HG03469 (cell line): ENCODE measurements at regions not wholly inside any gene's neighbourhood (a gene's known extent, or its start where the extent isn't known, plus 50 kb on each side); places are given as distances from the start of the nearest gene placed in this dataset.
"Not testable (repeated sequence)": the region's sequence is repeated elsewhere in the genome, so short reads cannot be mapped to it uniquely, and the experiment has no call there.

Experiments
- ATAC-seq: cut with Tn5 transposase; IDR thresholded peaks from one replicate; pipeline ENCODE4 v1.9.1; 2021; ENCODE audit warnings: mild to moderate bottlenecking, moderate library complexity, moderate number of reproducible peaks; ENCODE audit not compliant: unreplicated experiment

DNA sequence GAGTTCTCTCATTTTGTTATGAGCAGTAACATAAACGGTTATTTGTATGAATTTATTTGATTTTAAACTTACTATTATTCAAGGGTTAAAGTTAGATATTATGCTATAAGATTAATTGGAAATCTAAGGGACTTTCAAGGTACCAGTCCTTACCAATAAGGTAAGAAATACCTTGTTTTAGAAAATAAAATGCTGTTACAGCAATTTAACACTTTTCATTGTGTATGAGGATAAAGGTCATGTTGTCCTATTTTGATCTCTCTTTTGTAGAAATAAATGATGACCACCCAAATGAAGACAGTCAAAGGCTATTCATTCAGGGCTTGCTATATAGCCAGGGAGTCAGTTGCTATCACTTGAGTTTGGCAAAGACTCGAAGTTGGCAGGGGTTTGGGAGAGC, 1185.9 kb upstream of the GOT2 start:
- no peak for ATAC-seq

DNA sequence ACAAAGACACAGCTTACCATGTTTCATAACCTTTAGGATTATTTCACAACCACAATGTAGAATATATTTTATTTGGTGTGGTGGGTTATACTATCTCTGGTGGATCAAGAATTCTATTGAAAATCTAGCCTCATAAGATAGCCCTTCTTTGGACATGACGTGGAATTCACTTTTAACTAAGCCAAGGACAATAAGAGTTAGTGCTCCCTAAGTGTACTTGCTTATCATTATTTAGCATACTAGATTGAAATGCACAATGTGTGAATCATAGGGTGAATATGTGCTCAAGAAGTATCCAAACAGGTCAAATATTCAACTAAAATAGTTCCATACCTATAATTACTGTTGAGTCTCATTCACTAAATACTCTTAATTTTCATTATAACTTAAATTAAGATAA, 1179.5 kb upstream of the GOT2 start:
- ATAC-seq = no peak

DNA sequence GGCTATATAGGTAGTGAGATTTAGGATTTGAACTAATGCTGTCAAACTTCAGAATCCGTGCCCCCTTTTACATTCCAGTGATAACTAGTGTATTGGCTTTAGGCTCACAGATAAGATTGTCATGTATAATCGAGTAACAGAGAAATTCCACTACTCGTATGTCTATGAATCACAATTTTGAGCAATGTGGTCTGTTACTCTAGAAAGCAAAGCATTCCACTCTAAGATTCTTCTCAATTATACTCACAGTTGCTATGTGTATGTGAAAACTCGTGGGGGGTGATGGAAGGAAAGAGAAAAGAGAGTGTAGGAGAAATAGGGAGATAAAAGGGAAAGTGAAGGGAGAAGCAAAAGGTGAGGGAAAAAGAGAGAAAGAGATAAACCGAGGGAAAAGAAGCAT, 1175.1 kb upstream of the GOT2 start:
- no peak for ATAC-seq

DNA sequence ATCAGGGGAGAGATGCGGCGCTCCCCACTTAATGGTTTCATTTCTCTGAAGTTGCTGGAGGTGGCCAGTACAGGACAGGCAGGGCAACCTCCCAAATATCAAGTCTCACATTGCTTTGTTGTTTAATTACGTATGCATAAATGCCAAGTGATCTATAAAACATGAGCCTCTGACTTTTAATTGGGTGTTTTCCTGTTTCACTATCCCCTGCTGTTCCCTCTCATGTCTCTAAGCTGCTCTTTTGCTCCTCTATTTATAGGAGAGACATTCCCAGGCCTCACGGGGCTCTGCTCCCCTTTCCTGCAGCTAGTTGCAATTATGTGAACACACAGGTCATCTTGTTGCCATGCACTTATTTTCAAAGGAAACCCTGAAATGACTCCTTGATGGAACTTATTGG, 1173.5 kb upstream of the GOT2 start:
- ATAC-seq = no peak

DNA sequence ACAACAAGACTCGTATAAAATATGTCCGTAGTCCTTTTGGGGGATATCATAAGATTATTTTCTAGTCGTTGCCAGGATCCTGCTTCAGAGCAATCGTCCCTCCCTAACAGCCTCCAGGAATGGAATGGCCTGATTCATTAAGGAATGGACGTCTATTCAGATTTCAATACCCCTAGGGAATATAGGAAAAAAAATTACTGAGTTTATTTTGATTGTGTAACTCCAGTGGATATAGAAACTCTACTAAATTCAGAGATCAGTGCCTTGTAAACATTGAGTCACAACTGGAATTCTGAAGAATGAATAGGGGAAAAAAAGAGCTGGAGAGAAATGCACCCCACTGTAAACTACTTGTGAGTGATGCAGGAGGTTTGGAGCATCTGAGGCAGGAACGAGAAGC, 1171.5 kb upstream of the GOT2 start:
- no peak for ATAC-seq

DNA sequence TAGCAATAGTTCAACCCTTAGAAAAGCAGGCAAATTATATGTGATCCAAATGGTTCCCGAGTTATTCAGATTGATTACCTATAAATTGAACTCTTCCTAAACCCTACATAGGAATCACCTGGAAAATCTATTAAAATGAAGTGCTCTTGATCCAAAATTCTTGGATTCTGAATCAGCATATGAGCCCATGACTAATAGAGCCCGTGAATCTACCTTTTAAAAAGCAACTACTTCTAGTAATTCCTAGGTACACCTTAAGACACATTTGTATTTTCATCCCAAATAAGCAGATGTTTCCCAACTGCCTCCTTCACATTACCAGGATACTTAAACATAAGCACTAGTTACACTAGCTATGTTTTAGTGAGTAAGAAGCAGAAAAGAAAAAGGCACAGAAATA, 1171.0 kb upstream of the GOT2 start:
- ATAC-seq = no peak

DNA sequence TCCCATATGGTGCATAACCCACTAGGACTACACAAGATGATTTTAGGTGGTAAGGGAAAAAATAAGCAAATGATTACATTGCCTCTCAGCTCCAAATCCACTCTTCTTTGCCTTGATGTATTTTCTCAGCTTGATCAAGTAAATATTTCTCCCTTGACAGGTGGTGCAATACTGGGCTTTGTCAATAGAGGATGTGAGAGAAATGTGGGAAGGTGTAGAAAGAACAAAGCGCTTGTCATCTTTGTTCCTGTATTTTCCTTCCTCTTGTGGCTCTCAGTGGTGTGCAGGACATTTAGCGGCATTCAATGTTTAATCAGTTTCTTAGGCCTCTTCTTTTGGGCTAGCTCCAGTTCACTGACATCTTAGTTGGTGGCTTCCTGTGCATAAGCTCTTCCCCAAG, 1165.8 kb upstream of the GOT2 start:
- ATAC-seq = no peak

DNA sequence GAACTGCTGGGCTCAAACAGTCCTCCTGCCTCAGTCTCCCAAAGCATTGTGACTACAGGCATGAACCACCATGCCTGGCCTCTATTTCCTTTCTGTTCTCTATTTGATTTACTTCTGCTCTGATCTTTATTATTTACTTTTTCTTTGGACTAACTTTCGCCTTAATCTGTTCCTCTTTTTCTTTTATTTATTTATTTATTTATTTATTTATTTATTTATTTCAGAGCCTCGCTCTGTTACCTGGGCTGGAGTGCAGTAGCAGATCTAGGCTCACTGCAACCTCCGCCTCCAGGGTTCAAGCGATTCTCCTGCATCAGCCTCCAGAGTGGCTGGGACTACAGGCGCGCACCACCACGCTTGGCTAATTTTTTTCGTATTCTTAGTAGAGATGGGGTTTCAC, 1158.3 kb upstream of the GOT2 start:
- ATAC-seq = no peak

DNA sequence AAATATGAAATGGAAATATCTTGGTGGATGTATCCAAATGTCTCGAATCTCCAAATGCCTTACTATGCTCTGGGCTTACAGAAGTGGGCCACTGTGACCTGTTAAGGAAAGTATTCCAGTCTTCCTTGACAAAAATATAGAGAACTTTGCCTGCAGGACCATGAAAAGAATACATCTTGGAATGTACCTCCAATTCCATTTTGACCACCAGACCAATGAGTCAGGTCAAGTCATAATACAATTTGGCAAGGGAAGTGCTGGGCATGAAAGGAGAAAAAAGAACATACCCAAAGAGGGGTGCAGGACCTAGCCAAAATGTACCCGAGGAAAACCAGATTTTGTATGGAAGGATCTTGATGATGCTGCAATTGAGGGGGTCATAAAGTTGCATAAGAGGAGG, 1153.7 kb upstream of the GOT2 start:
- no peak for ATAC-seq

DNA sequence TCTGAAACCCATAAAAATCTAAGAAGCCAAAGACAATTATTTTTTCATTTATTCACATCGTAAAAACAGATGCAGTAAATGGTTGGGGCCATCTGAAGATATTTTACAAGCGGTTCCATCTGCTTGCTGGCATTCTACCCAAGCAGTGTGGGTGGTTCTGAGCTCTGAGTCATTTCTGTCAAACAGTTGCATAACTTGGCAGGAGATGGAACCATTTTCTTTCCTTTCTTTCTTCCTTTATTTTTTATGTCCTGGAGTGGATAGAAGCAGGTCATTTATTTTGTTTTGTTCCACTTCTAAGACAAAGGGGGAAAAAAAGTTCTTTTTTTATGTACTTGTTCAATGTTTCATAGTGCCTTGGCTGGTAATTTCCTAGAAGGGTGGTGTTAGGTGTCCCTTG, 1151.9 kb upstream of the GOT2 start:
- ATAC-seq = no peak

DNA sequence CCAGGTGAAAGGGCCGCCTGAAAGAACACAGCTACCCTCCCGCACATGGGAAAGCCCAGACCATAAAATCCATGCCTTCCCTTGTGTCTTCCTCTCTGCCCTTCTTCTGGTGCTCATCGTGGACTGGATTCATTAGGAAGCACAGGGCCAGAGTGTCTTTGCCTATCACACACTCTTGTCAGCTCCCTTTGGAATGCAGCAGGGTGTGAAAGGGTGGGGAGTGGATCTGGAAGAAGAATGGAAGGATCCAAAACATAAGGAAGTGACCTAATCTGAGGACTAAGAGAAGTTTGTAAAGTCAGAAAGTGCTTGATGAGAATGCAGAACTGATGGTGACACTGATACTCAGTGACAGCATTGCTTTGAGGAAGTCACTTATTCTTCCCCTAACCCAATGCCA, 1147.3 kb upstream of the GOT2 start:
- ATAC-seq = no peak

DNA sequence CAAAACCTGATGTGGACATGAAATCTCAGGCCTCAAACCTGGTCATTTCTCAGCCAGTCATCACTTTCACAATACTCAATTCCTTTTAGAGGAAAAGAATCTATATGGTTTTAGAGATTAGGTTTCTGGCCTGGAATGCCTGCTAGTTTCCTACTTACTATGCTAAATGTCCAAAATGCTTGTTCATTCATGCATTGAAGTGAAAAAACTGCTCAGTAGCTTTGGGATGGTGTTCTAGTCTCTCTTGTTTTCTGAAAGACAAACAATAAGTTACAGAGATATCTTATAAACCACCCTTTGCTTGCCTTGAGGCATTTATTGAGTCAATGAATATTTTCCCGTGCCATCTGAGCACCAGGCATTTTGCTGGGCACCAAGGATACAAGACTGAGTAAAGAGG, 1146.5 kb upstream of the GOT2 start:
- ATAC-seq = no peak

DNA sequence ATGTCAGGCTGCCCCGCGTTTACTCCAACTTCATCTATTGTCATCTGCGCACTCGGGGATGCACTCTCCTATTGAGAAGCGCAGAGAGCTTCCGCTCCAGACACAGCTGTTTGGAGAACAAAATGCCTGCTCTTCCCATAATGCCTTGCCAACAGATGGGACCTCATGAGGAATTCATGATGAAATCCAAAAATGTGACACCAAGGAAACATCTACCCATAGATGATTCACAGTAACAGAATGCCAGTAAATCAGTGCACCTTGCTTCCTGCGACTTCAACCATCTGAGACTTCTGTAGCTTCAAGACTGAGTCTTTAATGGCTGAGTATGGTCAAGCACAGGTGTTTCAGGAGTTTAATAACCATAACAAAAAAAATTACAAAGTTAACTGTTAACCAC, 1144.9 kb upstream of the GOT2 start:
- ATAC-seq = no peak

DNA sequence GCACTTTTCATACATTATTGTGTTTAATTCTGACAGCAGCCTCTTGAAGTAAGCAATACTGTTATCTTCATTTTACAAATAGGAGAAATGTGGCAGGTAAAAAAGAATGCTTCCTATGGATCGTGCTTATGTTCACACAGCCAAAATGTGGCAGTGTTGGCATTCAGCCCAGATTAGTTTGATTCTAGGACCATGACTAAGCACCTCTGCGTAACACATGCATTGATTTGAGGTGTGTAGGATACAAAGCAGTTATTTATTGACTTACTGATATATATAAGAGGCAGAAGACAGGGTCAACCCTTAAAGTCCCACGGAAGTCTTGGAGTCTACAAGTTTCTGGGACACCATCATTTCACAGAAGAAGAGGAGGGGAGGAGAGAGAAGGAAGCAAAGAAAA, 1144.4 kb upstream of the GOT2 start:
- ATAC-seq = no peak

DNA sequence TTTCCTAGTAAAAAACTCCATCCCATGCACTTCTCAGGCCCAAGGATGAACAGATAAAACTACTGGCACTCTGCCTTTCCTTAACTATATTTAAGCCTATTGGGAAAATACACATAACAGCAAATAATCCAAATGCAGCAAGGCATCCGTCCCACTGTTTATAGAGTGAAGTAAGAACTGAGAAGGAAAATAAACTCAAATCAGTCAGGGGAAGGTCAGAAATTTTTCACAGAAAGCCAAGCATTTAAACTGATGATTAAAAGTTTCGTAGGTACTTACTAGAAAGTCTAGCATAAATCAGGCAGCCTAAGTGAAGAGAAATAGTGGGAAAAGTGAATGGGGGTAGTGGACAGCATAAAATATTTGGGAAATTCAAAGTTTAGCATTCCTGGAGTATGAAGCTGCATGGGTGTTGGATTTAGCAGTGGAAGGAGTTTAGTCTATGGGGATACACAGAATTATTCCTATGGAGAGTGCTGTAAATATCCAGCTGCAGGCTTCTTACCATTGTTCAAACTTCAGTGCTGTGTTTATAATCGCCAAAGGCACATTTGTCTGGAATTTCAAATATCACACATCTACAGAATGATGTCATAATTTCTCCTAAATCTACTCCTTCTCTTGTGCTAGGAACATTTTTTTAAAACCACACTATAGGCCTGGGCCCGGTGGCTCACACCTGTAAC, 1131.0 kb upstream of the GOT2 start:
- ATAC-seq = no peak

DNA sequence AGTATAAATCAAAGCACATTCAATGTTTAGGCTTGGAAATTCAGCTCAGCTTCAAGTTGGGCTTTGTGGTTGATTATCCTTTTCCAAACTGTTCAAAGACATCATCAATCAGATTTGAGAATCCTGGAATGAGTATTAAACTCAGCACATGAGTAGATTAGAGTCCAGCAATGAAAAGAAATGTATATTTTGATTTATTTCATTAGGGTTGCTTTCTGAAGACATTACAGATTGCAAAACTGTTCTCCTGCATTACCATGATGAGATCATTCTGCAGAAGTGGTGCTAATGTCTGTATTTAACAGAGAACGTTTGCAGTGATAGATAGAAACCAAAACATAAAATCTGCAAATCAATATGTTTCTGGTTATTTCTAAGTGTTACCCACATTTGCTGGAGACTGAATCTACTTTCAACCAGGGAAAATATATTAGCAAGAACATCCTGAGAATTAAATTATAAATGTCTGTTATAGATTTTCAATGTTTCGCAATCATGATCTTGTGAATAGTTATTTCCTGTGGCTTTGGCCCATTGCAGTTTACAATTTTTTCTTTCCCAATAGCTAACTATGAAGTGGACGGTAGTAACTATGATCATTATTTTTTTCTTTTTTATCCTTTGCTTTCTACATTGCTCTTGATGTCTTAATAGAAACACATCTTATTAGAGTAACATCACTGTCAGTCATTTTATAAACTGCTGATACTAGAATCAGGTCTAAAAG, 1125.7 kb upstream of the GOT2 start:
- no peak for ATAC-seq

DNA sequence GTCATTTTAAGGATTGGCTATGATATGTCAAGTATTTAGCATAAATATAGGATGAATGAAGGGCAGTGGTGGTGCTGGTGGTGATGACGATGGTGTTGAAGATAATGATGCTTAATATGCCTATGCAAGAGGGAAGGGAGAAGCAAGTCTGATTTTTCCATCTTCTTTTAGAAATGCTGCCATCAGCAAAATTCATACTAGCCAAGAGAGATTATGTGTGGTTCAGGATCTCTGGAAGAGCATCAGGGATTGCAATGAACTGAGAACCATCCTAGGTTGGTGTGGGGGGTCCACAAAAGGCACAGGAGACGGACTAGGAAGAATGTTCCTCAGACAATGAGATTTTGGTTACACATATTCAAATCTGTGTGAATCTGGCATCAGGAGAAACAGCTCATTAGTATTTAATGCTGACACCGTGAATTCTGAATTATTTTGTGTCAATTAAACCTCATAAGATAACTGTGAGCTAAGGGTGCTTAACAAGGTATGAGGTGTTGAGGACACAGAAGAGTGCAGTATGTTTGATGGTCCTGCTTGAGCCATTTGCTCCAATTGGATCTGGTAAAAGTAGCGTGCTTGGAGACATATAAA, 1120.8 kb upstream of the GOT2 start:
- no peak for ATAC-seq

DNA sequence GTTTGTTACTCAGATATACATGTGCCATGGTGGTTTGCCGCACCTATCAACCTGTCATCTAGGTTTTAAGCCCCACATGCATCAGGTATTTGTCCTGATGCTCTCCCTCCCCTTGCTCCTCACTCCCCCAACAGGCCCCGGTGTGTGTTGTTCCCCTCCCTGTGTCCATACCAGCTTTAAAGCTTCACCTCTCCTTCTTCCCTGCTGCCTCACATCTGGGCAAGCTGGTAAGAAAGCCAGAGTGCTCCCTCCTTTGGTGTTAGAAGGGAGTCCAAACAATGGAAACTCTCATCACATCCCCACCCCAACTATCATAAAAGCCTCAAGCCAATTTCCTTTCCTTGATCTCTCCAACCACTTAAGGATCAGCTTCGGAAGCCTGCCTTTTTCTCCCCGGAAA, 1115.6 kb upstream of the GOT2 start:
- ATAC-seq = no peak

DNA sequence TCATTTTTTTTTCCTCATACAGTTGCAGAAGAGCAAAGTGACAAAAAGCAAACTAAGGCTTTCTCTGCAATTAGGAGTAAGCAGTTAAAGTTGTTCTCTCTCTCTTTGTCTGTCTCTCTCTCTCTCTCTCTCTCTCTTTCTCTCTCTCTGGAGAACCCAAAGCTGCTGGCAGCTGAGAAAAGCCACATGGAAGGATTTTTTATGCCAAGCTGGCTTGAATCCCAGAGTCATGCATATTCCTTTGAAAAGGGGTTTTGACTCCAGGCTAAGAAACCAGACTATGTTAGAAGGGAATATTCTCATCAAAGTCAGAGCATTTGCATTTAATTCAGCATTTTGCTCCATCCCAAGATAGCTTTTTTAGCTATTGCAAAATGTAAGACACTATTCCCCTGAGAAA, 1114.2 kb upstream of the GOT2 start:
- no peak for ATAC-seq

DNA sequence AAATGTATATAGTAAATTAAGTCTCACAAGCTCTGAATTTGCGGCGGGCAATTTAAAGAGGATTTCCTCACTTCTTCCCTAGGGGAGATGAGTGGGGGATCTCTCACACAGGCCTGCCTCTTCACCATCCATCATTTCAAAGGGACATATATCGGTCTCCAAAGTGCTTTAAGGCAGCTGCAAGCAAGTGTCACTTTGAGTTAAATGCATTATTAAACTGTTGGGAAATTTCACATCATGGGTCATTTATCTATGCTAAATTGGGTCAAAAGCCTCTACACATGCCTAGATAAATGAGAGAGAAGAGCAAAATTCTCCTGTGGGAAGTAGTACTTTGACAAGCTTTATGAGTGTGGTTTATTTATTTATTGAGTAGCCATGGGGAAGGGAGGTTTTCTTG, 1106.1 kb upstream of the GOT2 start:
- ATAC-seq = no peak

DNA sequence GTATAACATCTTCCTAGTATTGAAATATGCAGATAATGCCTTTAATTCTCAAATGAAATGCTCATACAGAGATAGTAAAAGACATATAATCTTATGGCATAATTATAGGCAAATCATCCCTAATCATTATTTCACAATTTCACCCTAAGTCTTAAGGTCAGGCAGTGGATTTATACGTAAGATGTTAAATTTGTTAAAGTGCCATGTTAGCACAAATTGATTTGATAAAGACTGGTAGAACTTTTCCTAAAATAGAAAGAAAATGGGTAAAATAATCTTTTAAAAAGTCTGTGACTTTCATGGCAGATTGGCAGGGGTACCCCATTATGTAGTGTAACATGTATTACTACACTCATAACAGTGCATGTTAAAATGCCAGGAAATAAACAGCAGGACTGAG, 1092.7 kb upstream of the GOT2 start:
- ATAC-seq = no peak

DNA sequence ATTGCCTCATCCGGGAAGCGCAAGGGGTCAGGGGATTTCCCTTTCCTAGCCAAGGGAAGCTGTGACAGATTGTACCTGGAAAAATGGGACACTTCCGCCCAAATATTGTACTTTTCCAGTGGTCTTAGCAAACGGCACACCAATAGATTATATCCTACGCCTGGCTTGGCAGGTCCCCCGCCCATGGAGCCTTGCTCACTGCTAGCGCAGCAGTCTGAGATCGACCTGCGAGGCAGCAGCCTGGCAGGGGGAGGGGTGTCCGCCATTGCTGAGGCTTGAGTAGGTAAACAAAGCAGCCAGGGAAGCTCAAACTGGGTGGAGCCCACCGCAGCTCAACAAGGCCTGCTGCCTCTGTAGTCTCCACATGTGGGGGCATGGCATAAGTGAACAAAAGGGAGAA, 1075.4 kb upstream of the GOT2 start:
- not testable (repeated sequence) for ATAC-seq

DNA sequence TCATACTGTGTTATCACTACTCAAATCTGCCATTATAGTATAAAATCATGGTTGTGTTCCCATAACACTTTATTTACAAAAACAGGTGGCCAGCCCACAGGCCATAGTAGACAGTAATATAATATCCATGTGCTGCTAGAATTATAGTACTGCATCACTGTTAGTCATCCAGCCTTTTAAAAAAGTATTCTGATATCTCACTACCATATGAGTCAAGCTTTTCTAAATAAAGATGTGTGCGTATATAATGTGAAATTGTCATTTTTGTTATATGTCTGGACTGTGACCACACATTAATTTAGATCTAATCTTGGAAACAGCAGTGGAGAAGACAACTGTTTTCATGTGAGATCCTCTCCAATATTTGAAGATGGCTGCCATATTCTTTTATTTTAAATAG, 1049.1 kb upstream of the GOT2 start:
- no peak for ATAC-seq
